Smooth muscle cell (in vitro differentiated cells): ENCODE measurements at regions not wholly inside any gene's neighbourhood (a gene's known extent, or its start where the extent isn't known, plus 50 kb on each side); places are given as distances from the start of the nearest gene placed in this dataset.
A peak's percentile ranks its signal among the peaks of the same experiment; 100 is the strongest.

Experiments used
- DNase-seq: peaks from one replicate; lab custom pipeline; 2025; ENCODE audit not compliant: unreplicated experiment; lab: John Stamatoyannopoulos, UW
- H2AFZ ChIP-seq: fragments of 200-600 bp; sonication (generic); 2 replicates; pipeline ENCODE4 v1.6.0; 2016; ENCODE audit warnings: antibody characterized with exemption, low read depth, mild to moderate bottlenecking
- H3F3A ChIP-seq: fragments of 200-600 bp; sonication (generic); 2 replicates; pipeline ENCODE4 v1.6.0; 2017; ENCODE audit warnings: antibody characterized with exemption, low read depth
- H3K27ac ChIP-seq: fragments of 200-600 bp; sonication (generic); 2 replicates; pipeline ENCODE4 v1.5.1; 2016; ENCODE audit warnings: low read depth, mild to moderate bottlenecking
- H3K27me3 ChIP-seq: fragments of 200-600 bp; sonication (generic); 2 replicates; pipeline ENCODE4 v1.6.1; 2016; ENCODE audit warnings: low read depth, mild to moderate bottlenecking
- H3K36me3 ChIP-seq: fragments of 200-600 bp; sonication (generic); 2 replicates; pipeline ENCODE4 v1.5.1; 2016; ENCODE audit warnings: low read depth
- H3K4me1 ChIP-seq: fragments of 200-600 bp; sonication (generic); 2 replicates; pipeline ENCODE4 v1.5.1; 2016; ENCODE audit warnings: low read depth
- H3K4me2 ChIP-seq: fragments of 200-600 bp; sonication (generic); 2 replicates; pipeline ENCODE4 v1.6.0; 2016; ENCODE audit warnings: mild to moderate bottlenecking
- H3K4me3 ChIP-seq: fragments of 200-600 bp; sonication (generic); 2 replicates; pipeline ENCODE4 v1.5.1; 2016; ENCODE audit warnings: mild to moderate bottlenecking
- H3K79me2 ChIP-seq: fragments of 200-600 bp; sonication (generic); 2 replicates; pipeline ENCODE4 v1.6.0; 2016; ENCODE audit warnings: low read depth, mild to moderate bottlenecking
- H3K9ac ChIP-seq: fragments of 200-600 bp; sonication (generic); 2 replicates; pipeline ENCODE4 v1.6.0; 2016; ENCODE audit warnings: low read depth
- H3K9me3 ChIP-seq: fragments of 200-600 bp; sonication (generic); replicated peaks from 2 replicates; pipeline ENCODE4 v1.5.1; 2016; ENCODE audit warnings: low read depth
- H4K20me1 ChIP-seq: fragments of 200-600 bp; sonication (generic); 2 replicates; pipeline ENCODE4 v1.6.0; 2016; ENCODE audit warnings: low read depth
- CTCF ChIP-seq: fragments of 200-600 bp; sonication (generic); IDR thresholded peaks from 2 replicates; pipeline ENCODE4 v1.5.1; 2017; ENCODE audit warnings: borderline replicate concordance, mild to moderate bottlenecking, antibody characterized with exemption; ENCODE audit not compliant: insufficient read depth, poor library complexity, severe bottlenecking
- WGBS: methylation state at CpG from one replicate; pipeline ENCODE4 v1.1.7; 2016; ENCODE audit warnings: low lambda C conversion rate; 5-methylcytosine and 5-hydroxymethylcytosine counted together

DNA sequence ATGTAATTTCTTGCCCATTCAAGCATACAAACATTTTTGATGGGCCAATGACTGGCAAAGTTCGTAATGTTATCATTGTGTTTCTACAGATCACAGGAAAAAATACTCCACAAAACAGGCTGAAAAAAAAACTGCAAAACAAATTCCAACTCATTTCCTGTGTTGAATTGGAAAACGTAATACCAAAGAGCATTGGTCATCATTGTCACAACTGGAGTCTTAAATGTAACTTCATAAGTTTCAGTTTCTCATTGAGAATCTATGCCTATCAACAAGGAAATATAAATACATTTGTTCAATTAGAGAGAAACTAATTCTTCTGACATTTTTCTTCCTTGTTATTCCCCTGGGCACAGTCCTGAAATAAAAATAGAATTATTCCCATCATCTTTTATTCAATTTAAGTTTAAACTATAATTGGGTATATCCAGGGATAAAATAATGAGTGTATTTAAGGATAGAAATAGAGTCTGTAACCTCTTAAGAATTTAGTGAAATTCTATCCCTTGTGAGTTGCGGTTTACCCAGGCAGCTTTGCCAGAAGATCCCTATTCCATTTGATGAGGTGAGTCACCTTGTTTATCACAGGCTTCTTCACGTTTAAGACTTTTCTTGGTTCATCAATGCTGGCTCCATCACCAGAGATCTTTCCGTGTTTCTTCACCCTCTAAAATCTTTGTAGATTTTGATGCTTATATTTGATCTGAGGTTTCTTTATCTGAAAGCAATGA lies 112.7 kb upstream of the ITGA1 start:
- H3K9ac ChIP-seq = peak overlapping the region; percentile 42
- peak overlapping the region; percentile 71 for H3K4me2 ChIP-seq
- no peaks in the 10 kb centered on the region for H4K20me1 ChIP-seq
- no peaks in the 10 kb centered on the region for H3F3A ChIP-seq
- no peaks in the 10 kb centered on the region for H3K9me3 ChIP-seq
- WGBS = 34% methylated on average over 5 of the region's 5 CpGs
- H3K4me1 ChIP-seq = no peaks in the 10 kb centered on the region
- H3K79me2 ChIP-seq = no peaks in the 10 kb centered on the region
- peak overlapping the region; percentile 77 for H3K27ac ChIP-seq
- H3K27me3 ChIP-seq = no peaks in the 10 kb centered on the region
- no peak for DNase-seq
- peak overlapping the region; percentile 17 for H3K4me3 ChIP-seq
- TF ChIP-seq CTCF = no peak
- H3K36me3 ChIP-seq = no peaks in the 10 kb centered on the region
- peak overlapping the region; percentile 3 for H2AFZ ChIP-seq

GRCh38 chr5:52682492-52682891 lies 105.2 kb upstream of the ITGA1 start:
- TF ChIP-seq CTCF = no peak
- H3K36me3 ChIP-seq = no peaks in the 10 kb centered on the region
- 70% methylated on average over 7 of the region's 7 CpGs for WGBS
- H3K4me1 ChIP-seq = no peaks in the 10 kb centered on the region
- no peaks in the 10 kb centered on the region for H4K20me1 ChIP-seq
- no peaks in the 10 kb centered on the region for H3K79me2 ChIP-seq
- no peak overlapping the region for H3K9ac ChIP-seq
- no peaks in the 10 kb centered on the region for H3F3A ChIP-seq
- no peaks in the 10 kb centered on the region for H3K27me3 ChIP-seq
- DNase-seq = no peak
- H3K4me2 ChIP-seq = no peak overlapping the region
- no peak overlapping the region for H2AFZ ChIP-seq
- H3K4me3 ChIP-seq = no peak overlapping the region
- H3K27ac ChIP-seq = no peak overlapping the region
- no peaks in the 10 kb centered on the region for H3K9me3 ChIP-seq

GRCh38 chr5:52684051-52684450 lies 103.7 kb upstream of the ITGA1 start:
- Histone ChIP-seq H3K27ac (no peak overlapping the region), H3K4me3 (no peak overlapping the region), H3K27me3 (no peaks in the 10 kb centered on the region), H3K79me2 (no peaks in the 10 kb centered on the region), H3K9ac (no peak overlapping the region), H3K9me3 (no peaks in the 10 kb centered on the region), H4K20me1 (no peaks in the 10 kb centered on the region), H3K4me2 (no peak overlapping the region), H3K36me3 (no peaks in the 10 kb centered on the region), H2AFZ (no peak overlapping the region), H3F3A (no peaks in the 10 kb centered on the region), H3K4me1 (no peaks in the 10 kb centered on the region)
- TF ChIP-seq CTCF = no peak
- WGBS = 57% methylated on average over 1 of the region's 1 CpG
- DNase-seq = no peak

DNA sequence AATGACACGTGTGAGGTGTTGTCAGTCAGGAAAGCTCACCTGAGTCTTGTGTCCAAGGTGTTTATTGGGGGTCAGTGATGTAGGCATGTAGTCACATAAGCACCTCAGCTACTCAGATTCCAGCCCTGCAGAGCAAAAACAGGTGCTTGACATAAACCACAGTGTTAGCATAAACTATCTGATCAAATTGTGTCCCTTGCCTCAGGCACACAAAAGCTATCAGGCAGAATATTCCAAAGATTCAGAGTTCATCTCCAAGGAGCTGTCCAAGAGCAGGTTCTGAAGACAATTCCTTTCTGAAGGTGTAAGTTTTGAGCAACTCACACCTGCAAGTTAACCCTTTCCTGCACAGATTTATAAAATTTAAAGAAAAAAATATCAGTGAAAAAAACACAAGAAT lies 102.2 kb upstream of the ITGA1 start:
- no peak for TF ChIP-seq CTCF
- no peaks in the 10 kb centered on the region for H4K20me1 ChIP-seq
- H3K9ac ChIP-seq = no peak overlapping the region
- no peaks in the 10 kb centered on the region for H3K79me2 ChIP-seq
- DNase-seq = no peak
- no peaks in the 10 kb centered on the region for H3F3A ChIP-seq
- H3K27me3 ChIP-seq = no peaks in the 10 kb centered on the region
- no peak overlapping the region for H3K27ac ChIP-seq
- no peaks in the 10 kb centered on the region for H3K36me3 ChIP-seq
- no peak overlapping the region for H3K4me2 ChIP-seq
- no peak overlapping the region for H2AFZ ChIP-seq
- peaks cover 4% of the 10 kb centered on the region for H3K4me1 ChIP-seq
- WGBS = 81% methylated on average over 1 of the region's 1 CpG
- no peaks in the 10 kb centered on the region for H3K9me3 ChIP-seq
- H3K4me3 ChIP-seq = no peak overlapping the region
